Natural killer cell (primary cell): ENCODE measurements at regions not wholly inside any gene's neighbourhood (a gene's known extent, or its start where the extent isn't known, plus 50 kb on each side); places are given as distances from the start of the nearest gene placed in this dataset.

Experiments
- ATAC-seq, 3 donors: fragments of 150-1000 bp in 2 of 3; fragments of 200-7000 bp in 1 of 3; cut with Tn5 transposase; 1 replicate in 1 of 3; 2 replicates in 2 of 3; pipeline ENCODE4 v1.10.0; 2021; ENCODE audit warnings: mild to moderate bottlenecking in 2 of 3, moderate library complexity in 2 of 3
- DNase-seq, 2 donors: peaks; one replicate each; pipeline versions ENCODE4 v3.0.0 to v3.0.0-alpha.2; 2013 to 2021; ENCODE audit warnings: mixed read lengths in 1 of 2
- H3K27ac ChIP-seq: one replicate; pipeline ENCODE4 v1.5.1; 2013; ENCODE audit warnings: mild to moderate bottlenecking, low read length
- H3K27me3 ChIP-seq: one replicate; pipeline ENCODE4 v1.6.1; 2013; ENCODE audit warnings: low read length; ENCODE audit not compliant: control insufficient read depth, insufficient read depth
- H3K36me3 ChIP-seq: one replicate; pipeline ENCODE4 v1.6.1; 2013; ENCODE audit warnings: low read length; ENCODE audit not compliant: control insufficient read depth, insufficient read depth
- H3K4me1 ChIP-seq: one replicate; pipeline ENCODE4 v1.6.1; 2013; ENCODE audit warnings: low read length; ENCODE audit not compliant: control insufficient read depth, insufficient read depth
- H3K4me3 ChIP-seq: one replicate; pipeline ENCODE4 v1.5.1; 2013; ENCODE audit warnings: low read length
- H3K9me3 ChIP-seq: one replicate; pipeline ENCODE4 v1.6.1; 2013; ENCODE audit warnings: low read length; ENCODE audit not compliant: control insufficient read depth, insufficient read depth
- H3K27ac Mint-ChIP-seq, 2 donors: one replicate each; pipeline ENCODE4 v1.8.0; 2022; ENCODE audit warnings: mild to moderate bottlenecking in 2 of 2, mixed read lengths in 2 of 2, moderate library complexity in 1 of 2
- H3K27me3 Mint-ChIP-seq, 2 donors: one replicate each; pipeline ENCODE4 v1.8.0; 2022; ENCODE audit warnings: low read depth in 2 of 2, mixed read lengths in 2 of 2
- H3K36me3 Mint-ChIP-seq: one replicate; pipeline ENCODE4 v1.8.0; 2022; ENCODE audit warnings: mixed read lengths
- H3K4me1 Mint-ChIP-seq, 2 donors: one replicate each; pipeline ENCODE4 v1.8.0; 2022; ENCODE audit warnings: mixed read lengths in 2 of 2
- H3K4me3 Mint-ChIP-seq: one replicate; pipeline ENCODE4 v1.8.0; 2022; ENCODE audit warnings: mild to moderate bottlenecking, moderate library complexity, mixed read lengths
- H3K9me3 Mint-ChIP-seq, 2 donors: one replicate each; pipeline ENCODE4 v1.8.0; 2022; ENCODE audit warnings: mixed read lengths in 2 of 2
- CTCF ChIP-seq: fragments of 200-600 bp; IDR thresholded peaks from one replicate; pipeline ENCODE4 v1.8.0; 2022; ENCODE audit warnings: antibody characterized with exemption
- WGBS: methylation state at CpG from one replicate; pipeline ENCODE4 v1.1.7; 2013; ENCODE audit warnings: missing lambda C conversion rate; ENCODE audit not compliant: insufficient coverage; 5-methylcytosine and 5-hydroxymethylcytosine counted together
- intact Hi-C: fragments of 100-400 bp; cut with micrococcal nuclease; formaldehyde crosslinking; loops from one replicate; pipeline ENCODE4 v1.14.2; 2022

- Mint-ChIP-seq H3K4me3 (no peak overlapping the region), H3K9me3 (no peaks in the 10 kb centered on the region), H3K36me3 (no peaks in the 10 kb centered on the region), H3K27ac (no peak overlapping the region), H3K4me1 (no peaks in the 10 kb centered on the region), H3K27me3 (no peaks in the 10 kb centered on the region)
- no peak for TF ChIP-seq CTCF
- intact Hi-C loops = no loop called here
- H3K4me3 ChIP-seq = no peak overlapping the region
- ATAC-seq = no peak
- H3K36me3 ChIP-seq = no peaks in the 10 kb centered on the region
- H3K4me1 ChIP-seq = no peaks in the 10 kb centered on the region
- 72% methylated on average over 11 of the region's 11 CpGs for WGBS
- H3K27me3 ChIP-seq = no peaks in the 10 kb centered on the region
- DNase-seq = no peak
- H3K27ac ChIP-seq = no peak overlapping the region
- H3K9me3 ChIP-seq = no peaks in the 10 kb centered on the region
Observed at GRCh38 chr1:4119516-4120220, 219.6 kb upstream of the C1orf174 start.

GRCh38 chr1:4120557-4121292 is 220.7 kb upstream of the C1orf174 start:
- H3K4me1 Mint-ChIP-seq = no peaks in the 10 kb centered on the region
- Histone ChIP-seq H3K4me3 (no peak overlapping the region), H3K27me3 (no peaks in the 10 kb centered on the region), H3K36me3 (no peaks in the 10 kb centered on the region), H3K9me3 (no peaks in the 10 kb centered on the region), H3K27ac (no peak overlapping the region), H3K4me1 (no peaks in the 10 kb centered on the region)
- intact Hi-C loops = no loop called here
- DNase-seq = no peak
- WGBS = 75% methylated on average over 15 of the region's 15 CpGs
- no peaks in the 10 kb centered on the region for H3K36me3 Mint-ChIP-seq
- H3K27ac Mint-ChIP-seq = no peak overlapping the region
- no peak for TF ChIP-seq CTCF
- no peaks in the 10 kb centered on the region for H3K27me3 Mint-ChIP-seq
- H3K9me3 Mint-ChIP-seq = no peaks in the 10 kb centered on the region
- no peak for ATAC-seq
- no peak overlapping the region for H3K4me3 Mint-ChIP-seq

- Histone ChIP-seq H3K36me3 (no peaks in the 10 kb centered on the region), H3K27ac (no peak overlapping the region), H3K4me3 (no peak overlapping the region), H3K27me3 (no peaks in the 10 kb centered on the region), H3K4me1 (no peaks in the 10 kb centered on the region), H3K9me3 (no peaks in the 10 kb centered on the region)
- WGBS = 69% methylated on average over 8 of the region's 8 CpGs
- H3K4me1 Mint-ChIP-seq = no peaks in the 10 kb centered on the region
- no peak for ATAC-seq
- no peak for TF ChIP-seq CTCF
- no peaks in the 10 kb centered on the region for H3K27me3 Mint-ChIP-seq
- DNase-seq = no peak
- H3K36me3 Mint-ChIP-seq = no peaks in the 10 kb centered on the region
- H3K27ac Mint-ChIP-seq = no peak overlapping the region
- intact Hi-C loops = no loop called here
- H3K9me3 Mint-ChIP-seq = no peaks in the 10 kb centered on the region
- H3K4me3 Mint-ChIP-seq = no peak overlapping the region
Observed at GRCh38 chr1:4121293-4121684, 221.2 kb upstream of the C1orf174 start.
